ENCODE measurements at regions not wholly inside any gene's neighbourhood (a gene's known extent, or its start where the extent isn't known, plus 50 kb on each side); places are given as distances from the start of the nearest gene placed in this dataset.
"Not testable (repeated sequence)": the region's sequence is repeated elsewhere in the genome, so short reads cannot be mapped to it uniquely, and the experiment has no call there.

DNA sequence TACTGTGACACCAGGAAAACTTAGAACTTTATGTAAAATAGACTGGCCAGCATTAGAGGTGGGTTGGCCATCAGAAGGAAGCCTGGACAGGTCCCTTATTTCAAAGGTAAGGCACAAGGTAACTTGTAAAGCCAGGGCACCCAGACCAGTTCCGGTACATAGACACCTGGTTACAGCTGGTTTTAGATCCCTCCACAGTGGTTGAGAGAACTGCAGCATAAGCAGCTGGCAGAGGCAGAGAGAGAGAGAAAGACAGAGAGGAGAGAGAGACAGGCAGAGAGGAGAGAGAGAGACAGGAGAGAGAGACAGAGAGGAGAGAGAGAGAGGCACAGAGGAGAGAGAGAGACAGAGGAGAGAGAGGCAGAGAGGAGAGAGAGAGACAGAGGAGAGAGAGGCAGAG lies 116.0 kb upstream of the PGR start:
- TF ChIP-seq, protein P1, sequence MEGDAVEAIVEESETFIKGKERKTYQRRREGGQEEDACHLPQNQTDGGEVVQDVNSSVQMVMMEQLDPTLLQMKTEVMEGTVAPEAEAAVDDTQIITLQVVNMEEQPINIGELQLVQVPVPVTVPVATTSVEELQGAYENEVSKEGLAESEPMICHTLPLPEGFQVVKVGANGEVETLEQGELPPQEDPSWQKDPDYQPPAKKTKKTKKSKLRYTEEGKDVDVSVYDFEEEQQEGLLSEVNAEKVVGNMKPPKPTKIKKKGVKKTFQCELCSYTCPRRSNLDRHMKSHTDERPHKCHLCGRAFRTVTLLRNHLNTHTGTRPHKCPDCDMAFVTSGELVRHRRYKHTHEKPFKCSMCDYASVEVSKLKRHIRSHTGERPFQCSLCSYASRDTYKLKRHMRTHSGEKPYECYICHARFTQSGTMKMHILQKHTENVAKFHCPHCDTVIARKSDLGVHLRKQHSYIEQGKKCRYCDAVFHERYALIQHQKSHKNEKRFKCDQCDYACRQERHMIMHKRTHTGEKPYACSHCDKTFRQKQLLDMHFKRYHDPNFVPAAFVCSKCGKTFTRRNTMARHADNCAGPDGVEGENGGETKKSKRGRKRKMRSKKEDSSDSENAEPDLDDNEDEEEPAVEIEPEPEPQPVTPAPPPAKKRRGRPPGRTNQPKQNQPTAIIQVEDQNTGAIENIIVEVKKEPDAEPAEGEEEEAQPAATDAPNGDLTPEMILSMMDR (IDR thresholded peaks at IDR 0.05; ENCODE audit: poor library complexity, severe bottlenecking): not testable (repeated sequence)
- not testable (repeated sequence) for TF ChIP-seq MXI1 (conservative IDR thresholded peaks at IDR 0.05; ENCODE audit: poor library complexity, severe bottlenecking); EZH2 (IDR thresholded peaks at IDR 0.05; ENCODE audit: borderline replicate concordance, insufficient read depth, low read length, poor library complexity, severe bottlenecking); TAF1 (IDR thresholded peaks at IDR 0.05; ENCODE audit: low read depth); POLR2AphosphoS5 (IDR thresholded peaks at IDR 0.05)

All from neural cell (in vitro differentiated cells).